Calu3 (cell line): ENCODE measurements at regions not wholly inside any gene's neighbourhood (a gene's known extent, or its start where the extent isn't known, plus 50 kb on each side); places are given as distances from the start of the nearest gene placed in this dataset.
"Not testable (repeated sequence)": the region's sequence is repeated elsewhere in the genome, so short reads cannot be mapped to it uniquely, and the experiment has no call there.

Experiments
- BruUV-seq: library from RNA; stranded (reverse); fragments of 400-500 nt; replicated peaks from 2 replicates; lab custom pipeline; 2021; lab: Mats Ljungman, UMichigan
- CTCF ChIA-PET: fragments of 300-600 bp; sonication (Branson Sonifier 250); formaldehyde crosslinking; loops from one replicate; lab custom pipeline; 2022; ENCODE audit warnings: antibody characterized with exemption; lab: Charles Lee
- DNase-seq: peaks from one replicate; pipeline ENCODE4 v3.0.0; 2022
- H3K27ac Mint-ChIP-seq: one replicate; pipeline ENCODE4 v1.8.0; 2022; ENCODE audit warnings: mixed read lengths; ENCODE audit not compliant: unreplicated experiment
- H3K27me3 Mint-ChIP-seq: one replicate; pipeline ENCODE4 v1.8.0; 2022; ENCODE audit warnings: mixed read lengths; ENCODE audit not compliant: unreplicated experiment
- H3K36me3 Mint-ChIP-seq: one replicate; pipeline ENCODE4 v1.8.0; 2022; ENCODE audit warnings: mild to moderate bottlenecking, moderate library complexity, mixed read lengths; ENCODE audit not compliant: insufficient read depth, unreplicated experiment
- H3K4me1 Mint-ChIP-seq: one replicate; pipeline ENCODE4 v1.8.0; 2022; ENCODE audit warnings: mild to moderate bottlenecking, low read depth, mixed read lengths; ENCODE audit not compliant: unreplicated experiment
- H3K4me3 Mint-ChIP-seq: one replicate; pipeline ENCODE4 v1.8.0; 2022; ENCODE audit warnings: mild to moderate bottlenecking, low read depth, moderate library complexity, mixed read lengths; ENCODE audit not compliant: unreplicated experiment
- H3K9me3 Mint-ChIP-seq: one replicate; pipeline ENCODE4 v1.8.0; 2022; ENCODE audit warnings: low read depth, mixed read lengths; ENCODE audit not compliant: unreplicated experiment
- intact Hi-C: fragments of 100-400 bp; cut with micrococcal nuclease; formaldehyde crosslinking; loops from one replicate; pipeline ENCODE4 v1.10.0; 2022; ENCODE audit not compliant: unreplicated experiment
- TF ChIP-seq, protein P1 (sequence below): fragments of 200-600 bp; IDR thresholded peaks from one replicate; pipeline ENCODE4 v1.8.0; 2022; ENCODE audit warnings: antibody characterized with exemption; ENCODE audit not compliant: unreplicated experiment

DNA sequence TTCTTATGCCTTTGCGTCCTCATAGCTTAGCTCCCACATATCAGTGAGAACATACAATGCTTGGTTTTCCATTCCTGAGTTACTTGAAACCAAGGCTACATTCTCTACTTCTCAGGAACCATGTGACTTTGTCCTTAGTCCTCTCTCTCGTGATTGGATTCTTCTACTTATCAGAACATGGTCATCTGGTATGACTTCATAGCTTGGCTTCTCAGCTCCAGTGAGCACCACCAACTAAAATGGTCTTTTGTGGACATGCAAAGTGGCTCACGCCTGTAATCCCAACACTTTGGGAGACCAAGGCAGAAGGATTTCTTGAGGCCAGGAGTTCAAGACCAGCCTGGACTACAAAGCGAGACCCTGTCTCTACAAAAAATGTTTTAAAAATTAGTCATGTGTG, 81.2 kb upstream of the NIPBL start:
- no peaks in the 10 kb centered on the region for H3K9me3 Mint-ChIP-seq
- no peak overlapping the region for H3K4me3 Mint-ChIP-seq
- H3K36me3 Mint-ChIP-seq = no peaks in the 10 kb centered on the region
- CTCF ChIA-PET = no interaction called here
- DNase-seq = no peak
- intact Hi-C loops = no loop called here
- H3K4me1 Mint-ChIP-seq = no peaks in the 10 kb centered on the region
- no TSS peak for BruUV-seq
- no peak overlapping the region for H3K27ac Mint-ChIP-seq
- H3K27me3 Mint-ChIP-seq = peaks cover 12% of the 10 kb centered on the region
- TF ChIP-seq, protein P1, sequence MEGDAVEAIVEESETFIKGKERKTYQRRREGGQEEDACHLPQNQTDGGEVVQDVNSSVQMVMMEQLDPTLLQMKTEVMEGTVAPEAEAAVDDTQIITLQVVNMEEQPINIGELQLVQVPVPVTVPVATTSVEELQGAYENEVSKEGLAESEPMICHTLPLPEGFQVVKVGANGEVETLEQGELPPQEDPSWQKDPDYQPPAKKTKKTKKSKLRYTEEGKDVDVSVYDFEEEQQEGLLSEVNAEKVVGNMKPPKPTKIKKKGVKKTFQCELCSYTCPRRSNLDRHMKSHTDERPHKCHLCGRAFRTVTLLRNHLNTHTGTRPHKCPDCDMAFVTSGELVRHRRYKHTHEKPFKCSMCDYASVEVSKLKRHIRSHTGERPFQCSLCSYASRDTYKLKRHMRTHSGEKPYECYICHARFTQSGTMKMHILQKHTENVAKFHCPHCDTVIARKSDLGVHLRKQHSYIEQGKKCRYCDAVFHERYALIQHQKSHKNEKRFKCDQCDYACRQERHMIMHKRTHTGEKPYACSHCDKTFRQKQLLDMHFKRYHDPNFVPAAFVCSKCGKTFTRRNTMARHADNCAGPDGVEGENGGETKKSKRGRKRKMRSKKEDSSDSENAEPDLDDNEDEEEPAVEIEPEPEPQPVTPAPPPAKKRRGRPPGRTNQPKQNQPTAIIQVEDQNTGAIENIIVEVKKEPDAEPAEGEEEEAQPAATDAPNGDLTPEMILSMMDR = no peak

DNA sequence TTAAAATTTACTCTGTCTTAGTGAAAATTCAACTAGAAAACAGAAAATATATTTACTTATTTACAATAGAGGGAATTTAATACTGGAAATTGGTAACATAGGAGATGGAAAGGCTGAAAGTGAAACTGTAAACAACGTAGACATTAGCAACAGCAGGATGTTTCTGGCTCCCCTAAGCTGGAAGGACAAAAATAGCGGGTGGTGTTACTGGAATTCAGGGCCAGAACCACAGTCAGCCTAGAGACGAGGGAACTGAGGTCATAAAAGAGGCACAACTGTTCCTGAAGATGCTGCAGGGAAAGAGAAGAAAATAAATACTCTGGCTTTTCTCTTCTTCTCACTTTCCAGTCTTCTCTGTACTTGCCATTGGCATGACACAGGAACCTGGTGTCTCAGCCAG, 80.4 kb upstream of the NIPBL start:
- no TSS peak for BruUV-seq
- Mint-ChIP-seq H3K36me3 (no peaks in the 10 kb centered on the region), H3K4me3 (no peak overlapping the region), H3K27ac (no peak overlapping the region), H3K9me3 (no peaks in the 10 kb centered on the region), H3K4me1 (no peaks in the 10 kb centered on the region), H3K27me3 (peaks cover 19% of the 10 kb centered on the region)
- CTCF ChIA-PET = no interaction called here
- TF ChIP-seq, protein P1 = no peak
- intact Hi-C loops = no loop called here
- no peak for DNase-seq

DNA sequence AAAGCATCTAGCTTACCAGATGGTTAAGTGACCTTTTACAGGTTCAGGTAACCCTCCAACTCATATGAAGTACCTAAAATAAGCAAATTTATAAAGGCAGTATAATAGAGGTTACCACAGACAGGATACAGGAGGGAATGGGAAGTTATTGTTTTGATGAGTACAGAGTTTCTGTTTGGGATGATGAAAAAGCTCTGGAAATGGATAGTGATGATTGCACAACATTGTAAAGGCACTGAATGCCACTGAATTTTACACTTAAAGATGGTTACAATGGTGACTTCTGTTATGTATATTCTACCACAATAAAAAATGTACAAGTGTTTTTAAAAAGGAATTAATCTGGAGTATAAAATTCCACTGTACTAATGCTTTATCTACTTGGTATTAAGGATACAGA, 75.0 kb upstream of the NIPBL start:
- intact Hi-C loops = no loop called here

DNA sequence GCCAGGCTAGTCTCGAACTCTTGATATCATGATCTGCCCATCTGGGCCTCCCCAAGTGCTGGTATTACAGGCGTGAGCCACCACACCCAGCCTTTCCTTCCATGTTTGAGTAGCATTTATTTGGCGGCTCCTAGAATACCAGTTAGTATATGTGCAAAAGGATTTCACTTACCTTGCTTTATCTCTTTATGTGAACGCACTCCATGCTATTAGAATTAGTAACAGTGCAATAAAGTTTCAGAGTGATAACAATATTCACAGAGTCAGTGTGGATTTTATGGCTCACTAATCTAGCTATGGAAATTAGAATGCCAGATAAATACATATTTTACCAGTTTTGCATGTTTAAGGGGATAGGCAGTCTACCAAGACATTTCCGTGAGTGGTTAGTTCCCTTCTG, 74.4 kb upstream of the NIPBL start:
- CTCF ChIA-PET = no interaction called here
- BruUV-seq = no TSS peak
- intact Hi-C loops = no loop called here
- Mint-ChIP-seq H3K27me3 (peaks cover 21% of the 10 kb centered on the region), H3K36me3 (no peaks in the 10 kb centered on the region), H3K27ac (no peak overlapping the region), H3K9me3 (no peaks in the 10 kb centered on the region), H3K4me3 (no peak overlapping the region), H3K4me1 (no peaks in the 10 kb centered on the region)
- TF ChIP-seq, protein P1 = no peak
- no peak for DNase-seq

More for the DNA sequence above, 75.0 kb upstream of the NIPBL start:
- Mint-ChIP-seq H3K27ac (no peak overlapping the region), H3K4me3 (no peak overlapping the region), H3K27me3 (peaks cover 21% of the 10 kb centered on the region), H3K4me1 (no peaks in the 10 kb centered on the region), H3K9me3 (no peaks in the 10 kb centered on the region), H3K36me3 (no peaks in the 10 kb centered on the region)
- no TSS peak for BruUV-seq
- no peak for DNase-seq
- CTCF ChIA-PET = no interaction called here
- TF ChIP-seq, protein P1 = no peak

DNA sequence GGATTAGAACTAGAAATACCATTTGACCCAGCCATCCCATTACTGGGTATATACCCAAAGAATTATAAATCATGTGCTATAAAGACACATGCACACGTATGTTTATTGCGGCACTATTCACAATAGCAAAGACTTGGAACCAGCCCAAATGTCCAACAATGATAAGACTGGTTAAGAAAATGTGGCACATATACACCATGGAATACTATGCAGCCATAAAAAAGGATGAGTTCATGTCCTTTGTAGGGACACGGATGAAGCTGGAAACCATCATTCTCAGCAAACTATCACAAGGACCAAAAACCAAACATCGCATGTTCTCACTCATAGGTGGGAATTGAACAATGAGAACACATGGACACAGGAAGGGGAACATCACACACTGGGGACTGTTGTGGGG, 63.3 kb upstream of the NIPBL start:
- BruUV-seq, H3K4me3 Mint-ChIP-seq, CTCF ChIA-PET, DNase-seq, H3K4me1 Mint-ChIP-seq, H3K36me3 Mint-ChIP-seq, H3K27ac Mint-ChIP-seq, intact Hi-C loops, H3K9me3 Mint-ChIP-seq: not testable (repeated sequence)
- H3K27me3 Mint-ChIP-seq = peaks cover 13% of the 10 kb centered on the region
